ENCODE measurements at regions not wholly inside any gene's neighbourhood (a gene's known extent, or its start where the extent isn't known, plus 50 kb on each side); places are given as distances from the start of the nearest gene placed in this dataset.

- TF ChIP-seq CTCF (IDR thresholded peaks at IDR 0.05; ENCODE audit: insufficient read depth, low read length, poor library complexity, severe bottlenecking) (no peak), EZH2phosphoT487 (conservative IDR thresholded peaks at IDR 0.05; ENCODE audit: low read length) (no peak)
Observed at GRCh38 chr6:159506048-159506447, 187.0 kb downstream of the SOD2 start.

Measured in SU-DHL-6 (cell line).